ENCODE measurements at regions not wholly inside any gene's neighbourhood (a gene's known extent, or its start where the extent isn't known, plus 50 kb on each side); places are given as distances from the start of the nearest gene placed in this dataset.

GRCh38 chrX:150299579-150299978, 63.5 kb upstream of the MAMLD1 start:
- H3K36me3 ChIP-seq (ENCODE audit: control insufficient read depth in 3 of 3, insufficient read depth in 3 of 3, low read length in 3 of 3) = no peaks in the 10 kb centered on the region
- H3K27me3 ChIP-seq (ENCODE audit: control insufficient read depth in 3 of 3, insufficient read depth in 3 of 3, low read length in 3 of 3) = peaks cover 0 to 1% (median 0%) of the 10 kb centered on the region in 3 donors
- no peaks in the 10 kb centered on the region for H3K4me1 ChIP-seq (ENCODE audit: control insufficient read depth in 3 of 3, insufficient read depth in 3 of 3, low read length in 3 of 3)
- no peak overlapping the region for H3K27ac ChIP-seq (ENCODE audit: low read depth, low read length)
- H3K9ac ChIP-seq (ENCODE audit: low read depth in 1 of 3, low read length in 3 of 3) = no peak overlapping the region
- no peaks in the 10 kb centered on the region for H3K9me3 ChIP-seq (ENCODE audit: control insufficient read depth in 3 of 3, low read length in 3 of 3)
- no peak overlapping the region for H3K4me3 ChIP-seq (ENCODE audit: low read length in 3 of 3)

DNA sequence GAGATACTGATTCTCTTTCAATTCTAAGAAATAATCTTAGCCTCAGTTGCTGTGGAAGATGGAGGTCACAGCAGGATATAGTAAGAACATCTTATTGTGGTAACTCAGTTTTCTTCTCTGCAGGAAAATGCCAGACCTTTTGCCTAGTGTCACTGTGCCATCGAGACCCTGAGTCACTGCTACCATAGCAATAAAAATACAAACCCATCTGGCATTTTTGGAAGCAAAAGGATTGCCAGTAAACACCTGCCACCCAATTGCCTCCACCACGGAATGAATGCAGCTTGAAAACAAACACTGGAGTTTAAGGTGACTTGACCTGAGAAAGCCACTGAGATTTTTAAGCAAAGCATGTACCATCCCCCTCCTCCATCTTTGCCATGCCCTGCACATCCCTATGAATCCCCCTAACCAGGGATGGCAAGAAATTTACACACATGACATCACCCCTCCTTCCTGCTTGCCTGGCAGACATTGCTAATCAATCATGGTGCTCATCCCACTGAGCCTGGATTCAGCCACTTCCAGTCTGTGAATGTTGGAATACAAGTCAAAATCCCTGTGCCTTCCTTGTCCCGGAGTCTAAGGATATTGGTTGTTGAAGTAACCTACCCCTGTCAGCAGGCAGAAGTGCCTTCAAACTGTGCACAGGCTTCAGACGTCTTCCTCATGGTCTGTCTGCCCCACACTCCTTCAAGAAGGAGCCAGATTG, 59.6 kb upstream of the MAMLD1 start:
- no peaks in the 10 kb centered on the region for H3K9me3 ChIP-seq (ENCODE audit: control insufficient read depth in 3 of 3, low read length in 3 of 3)
- no peaks in the 10 kb centered on the region for H3K4me1 ChIP-seq (ENCODE audit: control insufficient read depth in 3 of 3, insufficient read depth in 3 of 3, low read length in 3 of 3)
- no peak overlapping the region for H3K9ac ChIP-seq (ENCODE audit: low read depth in 1 of 3, low read length in 3 of 3)
- no peak overlapping the region for H3K27ac ChIP-seq (ENCODE audit: low read depth, low read length)
- H3K27me3 ChIP-seq (ENCODE audit: control insufficient read depth in 3 of 3, insufficient read depth in 3 of 3, low read length in 3 of 3) = peaks cover 0 to 3% (median 0%) of the 10 kb centered on the region in 3 donors
- no peaks in the 10 kb centered on the region for H3K36me3 ChIP-seq (ENCODE audit: control insufficient read depth in 3 of 3, insufficient read depth in 3 of 3, low read length in 3 of 3)
- no peak overlapping the region for H3K4me3 ChIP-seq (ENCODE audit: low read length in 3 of 3)

GRCh38 chrX:150306002-150306401, 57.1 kb upstream of the MAMLD1 start:
- H3K9me3 ChIP-seq (ENCODE audit: control insufficient read depth in 3 of 3, low read length in 3 of 3) = no peaks in the 10 kb centered on the region
- H3K27me3 ChIP-seq (ENCODE audit: control insufficient read depth in 3 of 3, insufficient read depth in 3 of 3, low read length in 3 of 3) = peaks cover 0 to 3% (median 0%) of the 10 kb centered on the region in 3 donors
- no peak overlapping the region for H3K9ac ChIP-seq (ENCODE audit: low read depth in 1 of 3, low read length in 3 of 3)
- H3K4me1 ChIP-seq (ENCODE audit: control insufficient read depth in 3 of 3, insufficient read depth in 3 of 3, low read length in 3 of 3) = no peaks in the 10 kb centered on the region
- H3K27ac ChIP-seq (ENCODE audit: low read depth, low read length) = no peak overlapping the region
- no peaks in the 10 kb centered on the region for H3K36me3 ChIP-seq (ENCODE audit: control insufficient read depth in 3 of 3, insufficient read depth in 3 of 3, low read length in 3 of 3)
- H3K4me3 ChIP-seq (ENCODE audit: low read length in 3 of 3) = no peak overlapping the region

DNA sequence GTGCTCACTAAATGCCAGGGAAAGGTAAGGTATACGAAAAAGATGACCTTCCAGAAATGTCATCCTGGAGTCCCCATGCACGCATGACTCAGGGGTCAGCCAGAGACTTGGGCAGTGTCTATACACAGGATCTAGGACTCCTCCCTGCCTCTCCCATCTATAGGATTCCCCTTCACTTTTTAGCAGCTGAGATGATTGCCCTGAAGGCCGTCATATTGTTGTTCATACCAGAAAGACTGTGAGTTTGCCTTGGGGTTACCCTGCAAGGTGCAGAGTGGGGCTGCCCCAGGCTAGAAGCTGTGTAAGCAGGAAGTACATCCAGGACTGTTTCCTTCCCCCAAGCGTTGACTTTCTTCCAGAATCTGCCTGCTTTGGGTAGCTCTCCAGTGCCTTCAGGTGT, 55.1 kb upstream of the MAMLD1 start:
- Histone ChIP-seq H3K27ac (ENCODE audit: low read depth, low read length) (no peak overlapping the region), H3K9me3 (ENCODE audit: control insufficient read depth in 3 of 3, low read length in 3 of 3) (no peaks in the 10 kb centered on the region), H3K9ac (ENCODE audit: low read depth in 1 of 3, low read length in 3 of 3) (no peak overlapping the region), H3K27me3 (ENCODE audit: control insufficient read depth in 3 of 3, insufficient read depth in 3 of 3, low read length in 3 of 3) (peaks cover 0 to 3% (median 0%) of the 10 kb centered on the region in 3 donors), H3K36me3 (ENCODE audit: control insufficient read depth in 3 of 3, insufficient read depth in 3 of 3, low read length in 3 of 3) (no peaks in the 10 kb centered on the region), H3K4me3 (ENCODE audit: low read length in 3 of 3) (no peak overlapping the region), H3K4me1 (ENCODE audit: control insufficient read depth in 3 of 3, insufficient read depth in 3 of 3, low read length in 3 of 3) (no peaks in the 10 kb centered on the region)

- H3K27me3 ChIP-seq (ENCODE audit: control insufficient read depth in 3 of 3, insufficient read depth in 3 of 3, low read length in 3 of 3) = peaks cover 0 to 3% (median 0%) of the 10 kb centered on the region in 3 donors
- H3K27ac ChIP-seq (ENCODE audit: low read depth, low read length) = no peak overlapping the region
- H3K36me3 ChIP-seq (ENCODE audit: control insufficient read depth in 3 of 3, insufficient read depth in 3 of 3, low read length in 3 of 3) = no peaks in the 10 kb centered on the region
- no peak overlapping the region for H3K4me3 ChIP-seq (ENCODE audit: low read length in 3 of 3)
- H3K9ac ChIP-seq (ENCODE audit: low read depth in 1 of 3, low read length in 3 of 3) = no peak overlapping the region
- H3K9me3 ChIP-seq (ENCODE audit: control insufficient read depth in 3 of 3, low read length in 3 of 3) = no peaks in the 10 kb centered on the region
- H3K4me1 ChIP-seq (ENCODE audit: control insufficient read depth in 3 of 3, insufficient read depth in 3 of 3, low read length in 3 of 3) = no peaks in the 10 kb centered on the region
Observed at GRCh38 chrX:150308532-150309157, 54.5 kb upstream of the MAMLD1 start.

GRCh38 chrX:150310417-150310816, 52.7 kb upstream of the MAMLD1 start:
- Histone ChIP-seq H3K36me3 (ENCODE audit: control insufficient read depth in 3 of 3, insufficient read depth in 3 of 3, low read length in 3 of 3) (no peaks in the 10 kb centered on the region), H3K4me1 (ENCODE audit: control insufficient read depth in 3 of 3, insufficient read depth in 3 of 3, low read length in 3 of 3) (no peaks in the 10 kb centered on the region), H3K9ac (ENCODE audit: low read depth in 1 of 3, low read length in 3 of 3) (no peak overlapping the region), H3K27ac (ENCODE audit: low read depth, low read length) (no peak overlapping the region), H3K27me3 (ENCODE audit: control insufficient read depth in 3 of 3, insufficient read depth in 3 of 3, low read length in 3 of 3) (no peaks in the 10 kb centered on the region), H3K9me3 (ENCODE audit: control insufficient read depth in 3 of 3, low read length in 3 of 3) (no peaks in the 10 kb centered on the region), H3K4me3 (ENCODE audit: low read length in 3 of 3) (no peak overlapping the region)

DNA sequence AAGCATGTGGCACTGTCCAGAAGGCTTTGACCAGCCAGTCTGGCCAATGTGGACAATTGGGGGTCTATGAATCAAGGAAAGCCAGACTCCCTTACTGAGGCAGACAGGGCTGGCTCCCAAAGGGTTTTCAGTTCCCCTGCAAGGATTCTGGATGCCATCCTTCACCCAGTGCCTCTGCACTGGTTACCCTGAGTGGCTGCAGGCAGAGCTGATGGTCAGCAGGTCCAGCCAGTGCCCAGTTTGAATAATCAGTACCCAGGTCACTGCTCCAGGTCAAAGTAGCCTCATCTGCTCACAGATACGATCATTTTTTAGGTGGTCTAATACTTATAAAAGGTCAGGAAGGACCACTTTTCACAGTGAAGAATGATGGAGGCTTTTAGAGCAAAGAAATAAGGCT, 52.2 kb upstream of the MAMLD1 start:
- Histone ChIP-seq H3K4me3 (ENCODE audit: low read length in 3 of 3) (no peak overlapping the region), H3K27me3 (ENCODE audit: control insufficient read depth in 3 of 3, insufficient read depth in 3 of 3, low read length in 3 of 3) (no peaks in the 10 kb centered on the region), H3K36me3 (ENCODE audit: control insufficient read depth in 3 of 3, insufficient read depth in 3 of 3, low read length in 3 of 3) (no peaks in the 10 kb centered on the region), H3K27ac (ENCODE audit: low read depth, low read length) (no peak overlapping the region), H3K9me3 (ENCODE audit: control insufficient read depth in 3 of 3, low read length in 3 of 3) (no peaks in the 10 kb centered on the region), H3K9ac (ENCODE audit: low read depth in 1 of 3, low read length in 3 of 3) (no peak overlapping the region), H3K4me1 (ENCODE audit: control insufficient read depth in 3 of 3, insufficient read depth in 3 of 3, low read length in 3 of 3) (no peaks in the 10 kb centered on the region)

- Histone ChIP-seq H3K27ac (ENCODE audit: low read depth, low read length) (no peak overlapping the region), H3K4me1 (ENCODE audit: control insufficient read depth in 3 of 3, insufficient read depth in 3 of 3, low read length in 3 of 3) (no peaks in the 10 kb centered on the region), H3K9me3 (ENCODE audit: control insufficient read depth in 3 of 3, low read length in 3 of 3) (peaks cover 0 to 2% (median 0%) of the 10 kb centered on the region in 3 donors), H3K36me3 (ENCODE audit: control insufficient read depth in 3 of 3, insufficient read depth in 3 of 3, low read length in 3 of 3) (no peaks in the 10 kb centered on the region), H3K4me3 (ENCODE audit: low read length in 3 of 3) (no peak overlapping the region), H3K27me3 (ENCODE audit: control insufficient read depth in 3 of 3, insufficient read depth in 3 of 3, low read length in 3 of 3) (no peaks in the 10 kb centered on the region), H3K9ac (ENCODE audit: low read depth in 1 of 3, low read length in 3 of 3) (no peak overlapping the region)
Observed at GRCh38 chrX:150312931-150313330, 50.2 kb upstream of the MAMLD1 start.

Small RNA genes in the stretch of these regions (small RNA-seq; reads per million reads assigned to genes)
- 0.19 reads per million for gene MIR2114
